HL-60 (cell line): ENCODE measurements at regions not wholly inside any gene's neighbourhood (a gene's known extent, or its start where the extent isn't known, plus 50 kb on each side); places are given as distances from the start of the nearest gene placed in this dataset.

Source experiments
- CTCF ChIP-seq: IDR thresholded peaks from one replicate; pipeline ENCODE4 v1.5.1; 2011; ENCODE audit warnings: low read length, control low read depth, inconsistent platforms; ENCODE audit not compliant: insufficient read depth
- POLR2AphosphoS5 ChIP-seq: IDR thresholded peaks from 2 replicates; pipeline ENCODE4 v1.6.1; 2012; ENCODE audit warnings: low read depth
- SPI1 ChIP-seq: IDR thresholded peaks from 2 replicates; pipeline ENCODE4 v1.6.1; 2012; ENCODE audit warnings: low read depth, mild to moderate bottlenecking, borderline replicate concordance

- TF ChIP-seq CTCF (no peak), SPI1 (no peak), POLR2AphosphoS5 (no peak)
Observed at GRCh38 chr16:85392756-85393673, 220.1 kb upstream of the GSE1 start.
